Activated effector memory CD4-positive, alpha-beta T cell treated with anti-CD3 and anti-CD28 coated beads, Interleukin-2, amount 50 U/mL, for 16 hours (primary cell): ENCODE measurements at regions not wholly inside any gene's neighbourhood (a gene's known extent, or its start where the extent isn't known, plus 50 kb on each side); places are given as distances from the start of the nearest gene placed in this dataset.
"Not testable (repeated sequence)": the region's sequence is repeated elsewhere in the genome, so short reads cannot be mapped to it uniquely, and the experiment has no call there.

Experiments used
- DNase-seq: peaks from one replicate; pipeline ENCODE4 v3.0.0-alpha.2; 2020

DNA sequence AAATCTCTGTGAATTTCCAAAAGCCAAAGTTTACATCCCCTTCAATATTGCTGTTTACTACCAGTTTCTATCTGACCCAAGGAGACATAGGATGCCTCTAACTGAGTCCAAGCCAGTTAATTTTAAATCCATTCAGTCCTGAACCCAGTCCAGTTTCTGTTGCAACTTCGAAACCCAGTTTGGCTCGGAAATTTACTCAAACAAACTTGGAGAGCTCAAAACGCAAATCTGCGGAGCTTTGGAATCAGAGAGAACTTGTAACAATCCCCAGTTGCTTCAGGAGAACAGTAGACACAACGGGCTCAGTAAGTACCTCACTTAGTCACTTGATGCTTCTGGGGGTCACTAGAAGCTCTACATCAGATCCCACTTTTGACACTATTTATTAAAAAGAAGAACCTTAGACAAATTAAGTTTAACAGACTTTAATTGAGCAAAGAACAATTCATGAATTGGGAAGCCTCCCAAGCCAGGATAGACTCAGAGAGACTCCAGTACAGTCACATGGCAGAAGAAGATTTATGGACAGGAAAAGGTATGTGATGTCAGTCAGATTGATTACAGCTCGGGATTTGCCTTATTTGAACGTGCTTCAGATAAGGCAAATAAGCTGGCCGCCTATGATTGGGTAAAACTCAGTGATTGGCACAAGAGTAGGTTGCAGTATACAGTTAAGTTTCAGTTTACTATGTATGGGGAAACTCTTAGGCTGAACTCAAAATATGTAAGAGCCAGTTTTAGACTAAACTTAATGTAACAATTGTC, 118.0 kb downstream of the RFPL4B start:
- no peak for DNase-seq

DNA sequence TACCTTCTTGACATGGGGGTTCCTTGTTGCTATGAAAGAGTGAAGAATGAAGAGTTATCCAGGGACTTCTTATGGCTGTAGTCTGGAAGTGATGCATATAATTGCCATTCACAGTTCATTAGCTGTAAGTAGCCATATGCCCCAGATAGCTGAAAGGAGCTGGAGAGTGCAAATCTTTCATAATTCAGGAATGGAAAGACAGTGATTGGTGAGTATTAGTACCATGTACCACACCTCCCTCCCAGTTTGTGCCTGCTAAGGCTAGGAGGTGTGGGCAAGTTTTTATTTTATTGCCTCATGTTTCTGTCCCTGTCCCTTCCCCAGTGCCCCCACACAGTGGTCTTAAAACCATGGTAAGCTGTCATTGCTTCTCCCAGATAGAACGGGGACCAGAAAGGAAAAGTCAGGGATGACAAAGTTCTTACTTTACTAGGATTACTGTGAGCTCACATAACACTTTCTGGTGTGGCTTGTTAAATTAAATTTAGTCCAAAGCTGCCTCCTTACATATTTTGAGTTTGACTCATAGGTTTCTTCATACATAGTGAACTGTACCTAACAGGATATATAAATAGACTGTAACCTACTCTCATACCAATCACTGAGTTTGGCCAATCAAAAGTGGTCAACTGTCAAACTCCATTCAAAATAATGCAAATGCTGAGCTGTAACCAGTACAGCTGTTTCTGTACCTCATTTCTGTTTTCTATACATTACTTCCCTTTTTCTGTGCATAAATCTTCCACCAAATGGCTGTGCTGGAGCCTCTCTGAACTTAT, 119.4 kb downstream of the RFPL4B start:
- no peak for DNase-seq

DNA sequence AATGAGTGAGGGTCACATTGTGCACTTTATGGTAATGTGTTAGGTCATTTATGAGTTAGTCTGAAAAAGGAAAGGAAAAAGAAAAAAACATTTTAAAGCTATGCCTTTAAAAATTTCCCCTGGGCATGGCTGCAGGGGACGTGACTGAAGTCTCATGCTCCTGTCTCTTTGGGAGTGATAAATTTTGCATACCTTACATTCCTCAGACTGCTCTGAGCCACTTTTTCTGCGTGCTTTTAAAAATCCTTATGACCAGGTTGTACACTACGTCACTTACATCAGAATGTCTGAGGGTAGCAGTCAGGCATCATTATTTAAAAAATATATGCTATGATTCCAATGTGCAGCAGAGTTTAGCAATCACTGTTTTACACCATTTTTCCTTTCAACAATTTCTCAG, 121.2 kb downstream of the RFPL4B start:
- no peak for DNase-seq

DNA sequence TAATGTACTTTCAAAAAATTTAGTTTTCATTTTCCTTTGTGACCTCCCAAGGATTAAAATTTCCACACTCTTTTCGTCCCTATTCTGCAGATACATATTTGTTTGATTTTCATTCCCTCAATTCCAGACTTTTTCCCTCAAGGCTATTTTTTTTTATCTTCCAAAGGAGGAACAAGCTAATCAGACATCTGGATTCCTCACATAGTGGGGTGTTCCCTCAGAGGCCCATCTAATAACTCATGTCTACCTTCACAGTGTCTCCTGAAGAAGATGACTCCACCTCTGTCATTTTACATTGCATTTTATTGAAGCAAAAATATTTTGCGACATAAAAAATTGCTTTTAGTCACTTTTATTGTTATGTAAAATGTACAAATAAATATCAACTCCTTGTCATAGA, 122.2 kb downstream of the RFPL4B start:
- DNase-seq = no peak

DNA sequence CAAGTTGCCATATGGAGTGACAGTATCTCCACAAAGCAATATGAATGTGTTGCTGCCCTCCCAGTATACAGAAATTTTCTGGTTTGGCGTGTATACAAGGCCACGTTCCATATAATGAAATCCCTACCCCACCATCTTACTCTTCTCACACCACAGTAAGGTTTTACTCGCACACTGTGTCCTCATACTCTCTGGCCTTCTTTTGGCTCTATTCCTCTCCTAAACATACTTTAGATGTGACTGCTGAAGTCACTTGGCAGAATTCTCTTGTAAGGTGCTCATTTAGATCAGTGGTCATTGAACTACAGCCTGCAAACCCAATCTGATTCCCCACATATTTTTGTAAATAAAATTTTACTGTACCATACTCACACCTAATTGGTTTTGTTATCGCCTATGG, 123.2 kb downstream of the RFPL4B start:
- no peak for DNase-seq

DNA sequence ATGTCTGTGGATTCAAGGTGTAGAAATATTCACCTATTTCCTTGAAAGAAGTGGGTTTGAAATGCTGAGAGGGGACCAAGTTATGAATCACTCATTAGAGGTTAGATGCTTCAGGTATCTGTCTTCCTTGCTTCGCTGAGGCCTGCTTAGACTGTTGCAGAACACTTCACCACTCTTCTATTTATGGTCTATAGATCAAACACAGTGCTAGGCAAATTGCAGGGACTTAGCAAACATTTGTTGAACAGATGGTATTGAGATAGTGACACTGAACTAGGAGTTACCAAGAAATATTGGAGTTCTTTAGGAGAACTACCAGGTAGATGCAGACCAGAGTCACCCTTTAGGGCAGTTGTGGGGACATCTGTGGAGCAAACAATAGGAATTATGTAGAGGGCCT, 123.8 kb downstream of the RFPL4B start:
- DNase-seq = no peak

DNA sequence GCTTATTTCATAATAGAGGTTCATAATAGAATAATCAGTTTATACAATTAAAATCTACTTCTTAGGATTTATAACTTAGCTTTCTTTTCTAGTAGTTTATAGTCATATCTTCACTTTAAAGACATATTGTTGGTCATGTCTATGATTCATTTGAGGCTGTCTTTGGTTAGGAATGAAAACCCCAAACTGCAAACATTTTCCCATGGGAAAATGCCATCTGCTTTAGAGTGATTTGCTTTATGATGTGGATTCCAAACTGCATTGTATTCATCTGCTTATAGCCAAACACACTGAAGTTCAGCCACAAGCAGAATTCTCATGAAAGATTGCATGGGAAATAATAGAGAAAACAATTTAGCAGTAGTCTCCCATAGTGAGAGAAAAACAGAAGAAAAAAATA, 128.0 kb downstream of the RFPL4B start:
- no peak for DNase-seq

DNA sequence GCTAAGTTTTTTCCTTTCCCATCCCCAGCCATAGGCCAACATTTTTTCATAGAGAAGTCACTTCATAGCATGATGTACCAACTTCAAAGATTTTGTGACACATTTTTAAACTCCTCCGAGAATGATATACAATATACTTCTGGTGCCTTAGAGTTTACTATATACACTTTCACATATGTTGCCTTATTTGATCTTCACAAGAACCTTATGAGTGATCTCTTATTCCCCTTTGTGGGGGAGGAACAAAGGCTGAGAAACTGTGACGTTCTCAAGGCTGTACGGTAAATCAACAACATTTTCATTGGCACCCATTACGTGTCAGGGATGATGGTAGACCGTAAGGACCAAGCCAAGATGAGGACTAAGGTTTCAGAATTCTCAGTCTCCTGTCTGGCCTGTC, 130.0 kb downstream of the RFPL4B start:
- no peak for DNase-seq

DNA sequence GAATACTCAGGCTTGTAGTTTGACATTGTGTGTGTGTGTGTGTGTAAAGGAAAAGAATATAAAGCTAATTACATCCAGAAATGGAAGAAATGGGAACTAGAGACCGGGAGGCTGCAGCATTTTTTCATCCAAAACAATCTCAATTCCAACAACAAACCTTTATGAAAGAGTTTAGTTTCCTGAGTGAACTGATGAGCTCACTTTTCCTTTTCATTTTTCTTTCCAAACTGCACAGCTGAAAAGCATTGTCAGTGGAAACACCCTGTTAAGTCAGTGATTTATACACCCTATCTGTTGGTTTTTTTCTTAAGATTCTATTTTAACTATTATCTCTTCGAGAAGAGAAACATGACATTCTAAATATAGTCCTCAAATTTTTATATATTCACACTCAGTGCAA, 130.9 kb downstream of the RFPL4B start:
- DNase-seq = no peak

DNA sequence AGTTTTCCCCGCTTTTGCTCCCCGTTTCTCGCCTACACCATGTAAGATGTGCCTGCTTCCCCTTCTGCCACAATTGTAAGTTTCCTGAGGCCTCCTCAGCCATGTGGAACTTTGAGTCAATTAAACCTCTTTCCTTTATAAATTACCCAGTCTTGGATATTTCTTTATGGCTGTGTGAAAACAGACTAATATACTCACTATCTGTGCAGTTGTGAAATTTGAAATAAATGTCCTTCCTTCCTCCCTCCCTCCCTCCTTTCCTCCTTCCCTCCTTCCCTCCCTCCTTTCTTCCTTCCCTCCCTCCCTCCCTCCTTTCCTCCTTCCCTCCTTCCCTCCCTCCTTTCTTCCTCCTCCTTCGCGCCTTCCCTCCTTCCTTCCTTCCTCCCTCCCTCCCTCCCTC, 132.8 kb downstream of the RFPL4B start:
- DNase-seq = not testable (repeated sequence)

DNA sequence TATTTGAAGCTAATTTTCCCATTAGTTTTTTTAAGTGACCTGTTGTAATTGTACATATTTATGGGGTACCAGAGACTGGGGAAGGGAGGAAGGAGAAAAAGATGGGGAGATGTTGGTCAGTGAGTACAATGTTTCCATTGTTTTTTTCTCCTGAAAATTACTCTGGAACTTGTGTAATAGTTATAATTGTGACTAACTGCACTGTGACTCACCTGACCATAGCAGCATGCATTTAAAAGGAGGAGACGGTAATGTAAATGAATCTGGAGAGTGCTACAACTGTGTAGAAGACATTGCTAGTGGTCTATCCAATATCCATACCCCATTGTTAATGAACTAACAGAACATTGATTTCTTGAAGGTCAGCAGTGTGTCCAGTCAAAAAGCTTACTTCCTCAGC, 133.4 kb downstream of the RFPL4B start:
- DNase-seq = no peak

DNA sequence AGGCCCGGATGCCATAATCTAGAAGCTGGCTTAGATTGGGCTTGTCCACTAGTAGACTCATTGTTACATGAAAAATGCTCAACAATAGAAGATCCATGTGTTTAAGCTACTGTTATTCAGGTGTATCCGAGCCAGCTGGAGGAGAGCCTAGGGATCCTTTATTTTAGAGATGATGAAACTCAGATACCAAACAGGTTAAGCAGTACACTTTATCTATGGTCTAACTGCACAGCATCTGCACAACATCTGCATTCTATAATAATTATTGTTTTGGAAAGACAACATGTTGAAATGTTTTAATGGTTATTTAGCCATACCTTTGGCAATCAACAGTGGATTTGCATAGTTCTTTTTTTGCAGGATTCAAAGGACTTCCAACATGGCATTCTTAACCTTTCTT, 134.1 kb downstream of the RFPL4B start:
- no peak for DNase-seq

DNA sequence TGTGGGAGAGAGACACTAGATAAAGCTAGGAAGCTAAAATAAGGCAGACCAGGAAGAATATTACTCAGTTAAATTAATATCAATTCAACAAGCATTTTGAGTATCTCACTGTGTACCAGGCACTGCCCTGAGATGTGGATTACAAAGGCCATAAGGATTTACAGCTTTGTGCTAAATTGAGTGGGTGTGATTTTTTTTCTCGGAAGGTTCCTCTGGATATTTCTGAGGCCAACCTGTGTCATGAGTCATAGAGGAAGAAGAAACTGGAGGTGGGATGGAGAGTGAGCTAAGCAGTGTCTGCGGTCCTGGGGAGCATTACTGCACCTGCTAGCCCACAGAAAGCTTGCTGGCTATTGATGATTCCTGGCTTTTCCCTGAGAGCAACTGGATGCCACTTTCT, 135.2 kb downstream of the RFPL4B start:
- DNase-seq = no peak

DNA sequence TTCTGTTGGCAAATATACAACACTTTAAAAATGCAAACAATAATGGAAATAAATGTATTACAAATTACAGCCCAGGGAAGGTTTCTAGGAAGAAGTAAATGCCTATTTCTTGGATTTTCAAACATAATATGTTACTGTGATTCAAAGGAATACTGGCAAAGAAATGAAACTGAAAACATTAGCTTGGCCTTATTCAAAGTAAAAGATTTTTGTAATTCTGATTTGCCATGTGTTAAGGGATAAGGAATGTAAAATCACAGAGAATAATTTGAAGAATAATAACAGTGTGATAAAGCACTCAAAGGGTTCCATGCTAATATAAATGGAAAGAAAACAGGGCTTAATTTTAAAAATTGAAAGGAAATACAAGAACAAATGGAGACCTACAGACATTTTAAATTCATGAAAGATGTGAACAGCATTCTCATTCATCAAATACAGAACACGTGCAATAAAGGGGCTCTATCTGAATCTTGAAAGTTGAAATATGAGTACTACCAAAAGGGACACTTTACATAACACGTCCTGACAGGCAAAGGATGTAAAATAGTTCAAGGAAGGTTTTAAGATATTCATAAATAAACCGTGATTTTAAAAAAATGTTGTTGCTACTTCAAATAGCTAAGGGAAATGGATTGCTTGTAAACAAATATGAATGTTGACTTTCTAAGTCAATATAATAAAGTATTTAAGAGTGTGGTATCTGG, 138.1 kb downstream of the RFPL4B start:
- no peak for DNase-seq

DNA sequence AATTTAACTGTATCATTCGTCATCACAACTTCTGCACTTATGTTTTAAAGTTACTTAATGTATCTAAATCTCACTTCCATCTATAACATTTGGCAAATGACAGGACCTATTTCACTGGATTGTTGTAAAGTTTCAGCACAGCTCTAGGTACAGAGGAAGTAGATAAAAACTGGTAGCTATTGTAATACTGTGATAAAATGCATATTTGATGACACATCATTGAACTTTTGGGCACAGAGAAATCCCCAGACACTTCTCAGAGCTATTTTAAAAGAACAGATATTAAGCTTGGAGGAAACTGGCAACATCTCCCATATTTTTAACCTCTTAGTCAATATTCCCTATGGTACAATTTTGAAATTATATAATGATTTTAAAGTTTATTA, 138.7 kb downstream of the RFPL4B start:
- no peak for DNase-seq

DNA sequence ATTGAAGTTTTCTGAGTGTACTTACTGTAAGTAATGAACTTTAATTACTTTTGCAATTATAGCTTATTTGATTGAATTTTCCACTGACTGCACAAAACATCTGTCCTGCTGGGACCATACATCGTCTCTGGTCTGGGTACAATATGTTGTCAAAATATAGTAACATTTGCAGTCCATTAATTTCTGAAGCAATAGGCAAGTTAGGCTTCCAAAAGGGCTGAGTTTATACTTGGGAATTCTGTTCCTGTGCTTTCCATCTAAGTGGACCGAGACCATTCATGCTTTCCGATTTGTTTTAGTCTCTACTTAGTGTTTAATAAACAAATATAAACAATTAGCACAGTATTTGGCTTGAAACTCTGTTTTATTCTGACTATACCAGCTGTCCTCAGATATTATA, 139.3 kb downstream of the RFPL4B start:
- no peak for DNase-seq

DNA sequence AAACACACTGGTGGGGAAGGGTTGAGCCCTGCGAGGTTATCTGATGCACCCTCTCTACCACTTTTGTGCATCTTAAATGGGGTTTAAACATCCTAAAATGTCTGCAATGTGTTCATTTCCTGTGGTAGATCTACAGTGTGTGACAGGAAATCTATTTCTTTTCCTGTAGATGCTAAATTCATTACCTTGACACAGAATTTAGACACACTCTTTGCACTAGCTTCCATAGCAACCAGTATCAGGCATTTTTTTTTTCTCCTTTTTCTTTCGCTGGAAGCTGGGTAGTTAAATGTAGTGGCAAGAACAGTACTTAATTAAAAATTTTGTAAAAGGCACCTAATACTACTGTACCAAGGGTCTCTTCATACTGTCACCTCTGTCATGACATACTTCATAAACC, 141.1 kb downstream of the RFPL4B start:
- DNase-seq = no peak

DNA sequence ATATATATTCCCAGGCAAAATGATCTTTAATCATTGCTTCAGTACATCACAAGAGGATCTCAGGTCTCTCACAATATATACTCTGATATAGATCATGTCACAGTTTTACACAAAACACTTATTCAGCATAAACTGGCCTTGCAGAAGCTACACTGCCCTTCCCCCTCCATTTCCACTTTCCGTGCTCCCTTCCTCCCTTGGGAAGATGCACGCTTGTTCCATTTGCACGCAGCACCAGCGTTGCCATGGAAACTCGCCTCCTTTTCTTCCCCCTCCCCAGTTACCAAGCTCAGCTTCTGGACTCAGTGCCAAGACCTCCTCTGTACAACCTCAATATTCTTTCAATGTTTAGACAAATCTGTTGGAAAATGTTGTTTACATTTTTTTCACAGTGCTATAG, 154.6 kb downstream of the RFPL4B start:
- no peak for DNase-seq

DNA sequence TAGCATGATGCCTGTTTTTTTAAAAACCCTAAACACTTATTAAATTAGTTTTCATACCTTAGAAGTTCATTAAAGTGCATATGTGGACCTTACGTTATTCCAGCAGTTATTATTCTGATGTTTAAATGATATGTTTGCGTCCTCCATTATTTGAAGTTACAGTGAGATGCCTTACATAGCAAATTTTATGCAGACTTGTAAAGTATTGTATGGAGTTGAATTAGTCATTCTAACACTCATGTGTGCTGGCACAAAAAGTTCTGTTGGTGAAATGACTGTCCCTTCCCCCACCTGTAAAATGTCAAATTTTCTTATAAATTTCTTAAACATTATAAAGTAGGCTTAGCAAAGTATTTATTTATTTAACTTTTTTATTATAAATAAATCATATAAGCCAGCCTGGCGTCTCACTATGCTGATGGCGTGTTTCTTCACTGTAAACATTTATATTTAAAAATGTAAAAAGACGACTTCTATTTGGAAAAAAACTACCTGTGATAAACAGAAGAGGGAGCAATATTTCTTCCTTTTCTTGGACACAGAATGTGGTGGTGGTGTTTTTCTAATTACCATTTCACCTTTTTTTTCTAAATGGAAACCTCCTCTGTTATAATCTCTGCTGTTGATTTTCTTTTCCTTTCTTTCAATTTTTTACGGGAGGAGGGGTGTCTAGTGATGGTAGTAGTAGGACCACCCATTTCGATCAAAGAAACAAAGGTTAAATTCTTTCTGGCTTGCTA, 155.4 kb downstream of the RFPL4B start:
- no peak for DNase-seq

DNA sequence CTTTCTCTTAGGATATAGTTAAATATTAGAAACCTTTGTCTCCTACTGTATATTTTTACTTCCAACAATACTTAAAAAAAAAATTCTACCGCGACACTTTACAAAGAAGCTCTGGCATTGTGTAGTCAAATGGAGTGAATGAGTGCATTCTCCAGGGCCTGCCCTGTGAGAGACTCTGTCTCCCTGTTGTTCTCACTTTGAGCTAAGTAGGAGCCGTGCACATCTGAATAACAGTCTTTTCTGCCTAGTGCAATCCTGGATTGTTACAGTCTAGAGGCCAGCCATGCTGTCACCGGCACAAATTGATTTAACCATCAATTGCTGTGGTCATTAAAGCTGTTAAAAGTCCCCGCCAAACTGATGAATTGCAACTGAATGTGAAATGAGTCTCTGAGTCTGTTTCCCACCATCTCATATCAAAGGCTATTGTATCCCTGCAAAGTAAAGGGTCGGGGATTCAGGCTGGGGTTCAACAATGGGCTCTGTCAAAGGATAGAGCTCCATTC, 156.0 kb downstream of the RFPL4B start:
- no peak for DNase-seq

DNA sequence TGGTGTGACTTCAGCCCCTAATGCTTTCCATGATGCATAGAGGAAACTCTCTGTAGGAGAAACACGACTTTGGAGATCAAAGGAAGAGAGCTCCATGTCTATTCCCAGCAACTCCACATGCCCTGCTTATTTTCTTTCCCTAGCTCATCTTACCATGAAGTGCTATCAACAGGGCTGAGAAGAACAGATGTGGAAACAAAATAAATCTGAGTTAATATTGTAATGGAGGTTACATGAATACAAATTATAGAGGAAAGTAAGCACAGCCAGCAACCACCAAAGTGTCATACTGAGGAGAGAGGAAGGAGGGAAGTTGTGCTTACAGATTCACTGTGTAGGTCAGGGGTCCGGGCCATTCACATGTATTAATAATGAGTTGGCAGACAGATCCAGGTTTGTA, 157.5 kb downstream of the RFPL4B start:
- DNase-seq = no peak

DNA sequence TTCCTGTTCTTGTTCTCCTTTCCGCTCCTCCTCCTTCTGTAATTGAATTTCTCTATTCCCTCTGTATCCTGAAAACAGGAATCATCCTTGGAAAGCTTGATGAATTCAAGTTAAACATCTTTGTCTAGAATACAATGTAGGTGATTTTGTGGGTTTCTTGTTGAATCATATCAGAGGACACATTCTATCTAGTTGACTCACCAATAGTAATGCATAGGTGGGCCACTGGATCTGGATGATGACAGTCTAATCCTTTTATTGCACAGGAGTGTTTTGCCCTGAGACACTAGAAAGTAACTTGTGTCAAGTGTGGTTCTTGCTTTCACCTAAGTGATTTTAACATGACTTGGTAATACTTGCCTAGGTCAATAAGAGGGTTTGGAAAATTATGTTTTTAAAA, 164.3 kb downstream of the RFPL4B start:
- no peak for DNase-seq

DNA sequence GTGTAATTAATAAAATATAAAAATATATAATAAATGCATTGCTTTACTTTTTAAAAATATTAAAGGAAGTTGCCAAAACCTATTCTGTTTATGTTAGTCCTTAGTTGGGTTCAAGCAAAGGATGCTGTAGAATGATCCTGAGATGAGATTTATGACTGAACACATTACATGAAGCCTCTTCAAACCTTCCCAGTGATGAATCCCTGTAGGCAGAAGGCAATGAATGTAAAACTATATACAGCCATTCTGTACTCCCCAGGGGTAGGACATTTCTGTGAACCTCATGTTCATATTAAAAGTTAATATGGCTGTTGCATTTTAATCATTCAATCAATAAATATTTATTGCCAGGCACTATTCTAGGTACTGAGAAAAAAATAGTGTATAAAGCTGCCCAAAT, 166.0 kb downstream of the RFPL4B start:
- DNase-seq = no peak
